Natural killer cell (primary cell): ENCODE measurements at regions not wholly inside any gene's neighbourhood (a gene's known extent, or its start where the extent isn't known, plus 50 kb on each side); places are given as distances from the start of the nearest gene placed in this dataset.

Source experiments
- ATAC-seq, 3 donors: fragments of 150-1000 bp in 2 of 3; fragments of 200-7000 bp in 1 of 3; cut with Tn5 transposase; 1 replicate in 1 of 3; 2 replicates in 2 of 3; pipeline ENCODE4 v1.10.0; 2021; ENCODE audit warnings: mild to moderate bottlenecking in 2 of 3, moderate library complexity in 2 of 3
- DNase-seq, 2 donors: peaks; one replicate each; pipeline versions ENCODE4 v3.0.0 to v3.0.0-alpha.2; 2013 to 2021; ENCODE audit warnings: mixed read lengths in 1 of 2
- H3K27ac ChIP-seq: one replicate; pipeline ENCODE4 v1.5.1; 2013; ENCODE audit warnings: mild to moderate bottlenecking, low read length
- H3K27me3 ChIP-seq: one replicate; pipeline ENCODE4 v1.6.1; 2013; ENCODE audit warnings: low read length; ENCODE audit not compliant: control insufficient read depth, insufficient read depth
- H3K36me3 ChIP-seq: one replicate; pipeline ENCODE4 v1.6.1; 2013; ENCODE audit warnings: low read length; ENCODE audit not compliant: control insufficient read depth, insufficient read depth
- H3K4me1 ChIP-seq: one replicate; pipeline ENCODE4 v1.6.1; 2013; ENCODE audit warnings: low read length; ENCODE audit not compliant: control insufficient read depth, insufficient read depth
- H3K4me3 ChIP-seq: one replicate; pipeline ENCODE4 v1.5.1; 2013; ENCODE audit warnings: low read length
- H3K9me3 ChIP-seq: one replicate; pipeline ENCODE4 v1.6.1; 2013; ENCODE audit warnings: low read length; ENCODE audit not compliant: control insufficient read depth, insufficient read depth
- H3K27ac Mint-ChIP-seq, 2 donors: one replicate each; pipeline ENCODE4 v1.8.0; 2022; ENCODE audit warnings: mild to moderate bottlenecking in 2 of 2, mixed read lengths in 2 of 2, moderate library complexity in 1 of 2
- H3K27me3 Mint-ChIP-seq, 2 donors: one replicate each; pipeline ENCODE4 v1.8.0; 2022; ENCODE audit warnings: low read depth in 2 of 2, mixed read lengths in 2 of 2
- H3K36me3 Mint-ChIP-seq: one replicate; pipeline ENCODE4 v1.8.0; 2022; ENCODE audit warnings: mixed read lengths
- H3K4me1 Mint-ChIP-seq, 2 donors: one replicate each; pipeline ENCODE4 v1.8.0; 2022; ENCODE audit warnings: mixed read lengths in 2 of 2
- H3K4me3 Mint-ChIP-seq: one replicate; pipeline ENCODE4 v1.8.0; 2022; ENCODE audit warnings: mild to moderate bottlenecking, moderate library complexity, mixed read lengths
- H3K9me3 Mint-ChIP-seq, 2 donors: one replicate each; pipeline ENCODE4 v1.8.0; 2022; ENCODE audit warnings: mixed read lengths in 2 of 2
- CTCF ChIP-seq: fragments of 200-600 bp; IDR thresholded peaks from one replicate; pipeline ENCODE4 v1.8.0; 2022; ENCODE audit warnings: antibody characterized with exemption
- WGBS: methylation state at CpG from one replicate; pipeline ENCODE4 v1.1.7; 2013; ENCODE audit warnings: missing lambda C conversion rate; ENCODE audit not compliant: insufficient coverage; 5-methylcytosine and 5-hydroxymethylcytosine counted together
- intact Hi-C: fragments of 100-400 bp; cut with micrococcal nuclease; formaldehyde crosslinking; loops from one replicate; pipeline ENCODE4 v1.14.2; 2022

GRCh38 chr3:117285737-117286136 is 576.2 kb downstream of the TUSC7 start:
- Mint-ChIP-seq H3K36me3 (no peaks in the 10 kb centered on the region), H3K27ac (no peak overlapping the region), H3K4me1 (no peaks in the 10 kb centered on the region), H3K4me3 (no peak overlapping the region), H3K9me3 (peaks cover 9 to 10% of the 10 kb centered on the region in 2 donors), H3K27me3 (no peaks in the 10 kb centered on the region)
- no peak for TF ChIP-seq CTCF
- H3K27me3 ChIP-seq, result no peaks in the 10 kb centered on the region
- no peaks in the 10 kb centered on the region for H3K36me3 ChIP-seq
- H3K4me1 ChIP-seq, result no peaks in the 10 kb centered on the region
- no peak for ATAC-seq
- 70% methylated on average over 3 of the region's 4 CpGs for WGBS
- no peak overlapping the region for H3K4me3 ChIP-seq
- no peak for DNase-seq
- H3K9me3 ChIP-seq, result peaks cover 4% of the 10 kb centered on the region
- no peak overlapping the region for H3K27ac ChIP-seq
- intact Hi-C loops, result no loop called here

GRCh38 chr3:117286488-117286887 is 576.9 kb downstream of the TUSC7 start:
- no peak for DNase-seq
- Histone ChIP-seq H3K27me3 (no peaks in the 10 kb centered on the region), H3K4me3 (no peak overlapping the region), H3K4me1 (no peaks in the 10 kb centered on the region), H3K9me3 (peaks cover 4% of the 10 kb centered on the region), H3K36me3 (no peaks in the 10 kb centered on the region), H3K27ac (no peak overlapping the region)
- Mint-ChIP-seq H3K27ac (no peak overlapping the region), H3K9me3 (peaks cover 9 to 10% of the 10 kb centered on the region in 2 donors), H3K36me3 (no peaks in the 10 kb centered on the region), H3K27me3 (no peaks in the 10 kb centered on the region), H3K4me1 (no peaks in the 10 kb centered on the region), H3K4me3 (no peak overlapping the region)
- TF ChIP-seq CTCF, result no peak
- no peak for ATAC-seq
- intact Hi-C loops, result no loop called here

GRCh38 chr3:117287602-117288001 is 578.0 kb downstream of the TUSC7 start:
- DNase-seq (no peak), ATAC-seq (no peak)
- no peaks in the 10 kb centered on the region for H3K4me1 Mint-ChIP-seq
- H3K4me3 ChIP-seq, result no peak overlapping the region
- no peaks in the 10 kb centered on the region for H3K36me3 Mint-ChIP-seq
- no peaks in the 10 kb centered on the region for H3K27me3 ChIP-seq
- H3K27ac ChIP-seq, result no peak overlapping the region
- no peak overlapping the region for H3K27ac Mint-ChIP-seq
- no peak for TF ChIP-seq CTCF
- H3K4me3 Mint-ChIP-seq, result no peak overlapping the region
- intact Hi-C loops, result no loop called here
- H3K4me1 ChIP-seq, result no peaks in the 10 kb centered on the region
- no peaks in the 10 kb centered on the region for H3K27me3 Mint-ChIP-seq
- peaks cover under 1% of the 10 kb centered on the region for H3K9me3 ChIP-seq
- 76% methylated on average over 4 of the region's 4 CpGs for WGBS
- H3K9me3 Mint-ChIP-seq, result peaks cover 6 to 7% of the 10 kb centered on the region in 2 donors
- no peaks in the 10 kb centered on the region for H3K36me3 ChIP-seq

- H3K4me1 ChIP-seq, result no peaks in the 10 kb centered on the region
- Mint-ChIP-seq H3K27me3 (no peaks in the 10 kb centered on the region), H3K36me3 (no peaks in the 10 kb centered on the region), H3K4me3 (no peak overlapping the region), H3K9me3 (peaks cover 3 to 7% of the 10 kb centered on the region in 2 donors), H3K4me1 (no peaks in the 10 kb centered on the region), H3K27ac (no peak overlapping the region)
- no peak for DNase-seq
- H3K36me3 ChIP-seq, result no peaks in the 10 kb centered on the region
- intact Hi-C loops, result no loop called here
- H3K27ac ChIP-seq, result no peak overlapping the region
- H3K9me3 ChIP-seq, result no peaks in the 10 kb centered on the region
- ATAC-seq, result no peak
- H3K4me3 ChIP-seq, result no peak overlapping the region
- 65% methylated on average over 1 of the region's 1 CpG for whole genome bisulfite sequencing
- no peak for TF ChIP-seq CTCF
- no peaks in the 10 kb centered on the region for H3K27me3 ChIP-seq
Observed at GRCh38 chr3:117291476-117291875, 581.9 kb downstream of the TUSC7 start.
